GM12891 (cell line): ENCODE measurements at regions not wholly inside any gene's neighbourhood (a gene's known extent, or its start where the extent isn't known, plus 50 kb on each side); places are given as distances from the start of the nearest gene placed in this dataset.

ENCODE experiments used
- DNase-seq: peaks from one replicate; pipeline ENCODE4 v3.0.0; 2011; ENCODE audit warnings: low spot score; ENCODE audit not compliant: insufficient read length
- FAIRE-seq: peaks from 2 replicates; lab custom pipeline; 2011; peaks lifted over from hg19 to GRCh38; lab: Jason Lieb, UNC
- PAX5 ChIP-seq: IDR thresholded peaks from 2 replicates; pipeline ENCODE4 v1.6.1; 2011; ENCODE audit warnings: low read length, moderate library complexity, mild to moderate bottlenecking; ENCODE audit not compliant: insufficient read depth, severe bottlenecking
- POLR2A ChIP-seq: IDR thresholded peaks from 2 replicates; pipeline ENCODE4 v1.6.1; 2011; ENCODE audit warnings: low read depth, low read length, control low read depth
- POLR2AphosphoS5 ChIP-seq: IDR thresholded peaks from 2 replicates; pipeline ENCODE4 v1.6.1; 2011; ENCODE audit warnings: low read depth, low read length, control low read depth
- POU2F2 ChIP-seq: IDR thresholded peaks from 2 replicates; pipeline ENCODE4 v1.6.1; 2011; ENCODE audit warnings: low read depth, mild to moderate bottlenecking, control low read depth, low read length, moderate library complexity
- SPI1 ChIP-seq: IDR thresholded peaks from 2 replicates; pipeline ENCODE4 v1.6.1; 2011; ENCODE audit warnings: low read depth, low read length, control low read depth
- TAF1 ChIP-seq: IDR thresholded peaks from 2 replicates; pipeline ENCODE4 v1.6.1; 2011; ENCODE audit warnings: low read depth, low read length, control low read depth

DNA sequence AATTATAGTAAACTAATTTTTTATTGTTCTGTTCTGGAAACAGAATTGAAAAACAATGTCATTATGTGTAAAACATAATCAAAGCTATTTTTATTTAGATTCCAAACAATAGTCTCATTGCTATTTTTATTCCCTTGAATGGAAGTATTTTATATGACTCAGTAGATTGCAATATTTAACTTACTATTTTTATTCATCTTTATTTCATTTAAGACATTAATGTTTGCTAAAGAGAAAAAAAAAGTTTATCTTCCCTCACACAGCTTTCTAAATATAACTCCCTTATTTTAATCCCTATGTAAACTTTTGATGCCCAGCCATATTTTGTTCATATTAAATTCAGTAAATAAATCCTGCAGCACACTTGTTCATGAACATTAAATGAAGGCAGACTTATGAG, 622.4 kb downstream of the SLC6A15 start:
- DNase-seq: no peak
- no peak for FAIRE-seq

DNA sequence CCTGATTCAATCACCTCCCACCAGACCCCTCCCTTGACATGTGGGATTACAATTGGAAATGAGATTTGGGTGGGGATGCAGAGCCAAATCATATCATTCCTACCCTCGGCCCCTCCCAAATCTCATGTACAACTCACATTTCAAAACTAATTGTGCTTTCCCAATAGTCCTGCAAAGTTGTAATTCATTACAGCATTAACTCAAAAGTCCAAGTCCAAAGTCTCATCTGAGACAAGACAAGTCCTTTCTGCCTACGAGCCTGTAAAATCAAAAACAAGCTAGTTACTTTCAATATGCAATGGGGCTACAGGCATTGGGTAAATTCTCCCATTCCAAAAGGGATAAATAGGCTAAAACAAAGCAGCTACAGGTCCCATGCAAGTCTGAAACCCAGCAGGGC, 634.6 kb downstream of the SLC6A15 start:
- DNase-seq: no peak
- FAIRE-seq: no peak
- TF ChIP-seq TAF1 (no peak), POLR2A (no peak), POU2F2 (no peak), SPI1 (no peak), POLR2AphosphoS5 (no peak), PAX5 (no peak)

More for the DNA sequence above, 622.4 kb downstream of the SLC6A15 start:
- no peak for TF ChIP-seq SPI1
- no peak for TF ChIP-seq PAX5
- TF ChIP-seq POLR2AphosphoS5: no peak
- TF ChIP-seq POLR2A: no peak
- TF ChIP-seq TAF1: no peak
- TF ChIP-seq POU2F2: no peak

DNA sequence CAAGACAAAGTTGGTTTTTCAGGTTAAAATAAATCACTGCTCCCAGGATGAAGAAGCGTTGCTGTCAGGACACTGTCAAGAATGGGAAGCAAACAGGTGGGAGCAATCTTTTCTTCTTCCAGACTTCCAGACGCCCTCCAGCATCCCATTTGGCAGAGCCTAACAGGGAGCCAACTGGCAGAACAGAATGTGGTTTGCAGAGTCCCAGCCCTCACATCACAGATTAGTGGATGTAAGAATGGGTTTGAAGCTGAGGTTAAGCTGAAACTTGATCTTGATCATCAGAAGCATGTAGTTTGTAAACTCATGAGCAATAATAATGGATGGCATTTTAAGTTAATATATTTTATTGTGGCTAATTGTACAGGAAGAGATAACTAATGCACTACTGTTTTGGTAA, 636.4 kb downstream of the SLC6A15 start:
- no peak for TF ChIP-seq POLR2A
- TF ChIP-seq POU2F2: no peak
- no peak for TF ChIP-seq POLR2AphosphoS5
- no peak for TF ChIP-seq SPI1
- TF ChIP-seq TAF1: no peak
- TF ChIP-seq PAX5: no peak
- FAIRE-seq: no peak
- DNase-seq: no peak

DNA sequence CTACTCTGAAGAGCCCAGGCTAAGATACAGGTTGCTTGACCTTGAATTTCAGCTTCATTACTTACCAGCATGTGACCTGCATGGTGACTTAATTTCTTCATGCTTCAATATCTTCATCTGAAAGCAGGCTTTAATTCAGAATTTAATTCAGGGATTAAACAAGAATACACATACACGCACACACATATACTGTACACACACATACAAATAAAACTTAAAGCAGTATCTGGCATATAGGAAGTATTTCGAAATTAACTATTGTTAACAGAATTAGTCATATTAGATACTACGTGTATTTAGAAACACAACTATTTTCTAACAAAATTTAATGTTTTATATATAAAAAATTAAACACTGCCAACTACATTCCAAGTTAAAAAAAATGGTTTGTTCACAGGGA, 640.3 kb downstream of the SLC6A15 start:
- FAIRE-seq (no peak), DNase-seq (no peak)
- TF ChIP-seq POU2F2: no peak
- no peak for TF ChIP-seq POLR2A
- no peak for TF ChIP-seq PAX5
- TF ChIP-seq SPI1: no peak
- TF ChIP-seq TAF1: no peak
- no peak for TF ChIP-seq POLR2AphosphoS5

DNA sequence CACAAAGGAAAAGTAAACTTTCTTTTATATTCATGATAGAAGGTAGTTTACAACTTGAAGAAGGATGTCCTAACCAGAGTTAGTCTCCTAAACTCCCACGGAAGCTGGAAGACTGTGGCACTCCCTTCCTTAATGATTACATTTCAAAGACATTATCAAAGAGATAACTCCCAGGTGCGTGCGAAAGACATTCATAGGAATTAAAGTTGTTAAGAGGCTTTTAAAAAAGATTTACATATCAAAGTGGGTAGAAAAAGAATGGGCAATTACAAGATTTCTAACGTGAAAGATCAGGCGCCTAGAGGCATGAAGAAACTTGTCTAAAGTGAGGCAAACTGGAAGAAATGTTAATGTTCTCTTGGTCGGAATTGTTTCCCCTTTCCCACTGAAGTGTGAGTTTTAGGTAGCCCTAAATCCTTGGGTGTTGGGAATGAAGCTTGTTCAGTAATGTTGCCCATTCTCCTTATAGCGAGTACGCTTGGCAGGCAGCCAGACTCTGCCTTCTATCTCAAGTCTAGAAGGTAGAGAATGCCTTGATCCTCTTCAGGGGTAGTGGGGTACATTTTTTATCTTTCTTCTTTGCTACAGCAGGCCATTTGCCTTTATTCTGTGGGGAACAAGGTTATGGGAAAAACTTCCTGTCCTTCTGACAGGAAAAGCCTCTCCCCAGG, 642.0 kb downstream of the SLC6A15 start:
- FAIRE-seq (no peak), DNase-seq (no peak)
- no peak for TF ChIP-seq SPI1
- TF ChIP-seq POLR2AphosphoS5: no peak
- TF ChIP-seq POLR2A: no peak
- no peak for TF ChIP-seq POU2F2
- no peak for TF ChIP-seq TAF1
- no peak for TF ChIP-seq PAX5

DNA sequence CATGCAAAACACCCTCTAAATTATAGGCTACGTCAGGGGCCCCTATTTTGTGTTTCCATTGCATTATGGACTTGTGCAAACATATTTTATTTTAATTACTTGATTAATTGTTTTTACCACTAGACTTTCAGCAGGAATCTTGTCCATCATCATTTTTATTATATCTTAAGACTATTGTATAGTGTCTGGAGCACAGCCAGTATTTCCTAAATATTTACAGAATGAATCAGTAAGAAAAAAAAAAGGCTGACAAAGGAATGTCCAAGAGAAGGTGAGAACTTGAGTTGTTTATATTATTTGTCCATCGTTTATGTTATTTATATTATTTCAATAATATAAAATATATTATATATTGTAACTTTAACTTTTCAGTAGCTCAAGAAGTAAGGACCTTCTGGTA, 664.7 kb downstream of the SLC6A15 start:
- FAIRE-seq (no peak), DNase-seq (no peak)
- TF ChIP-seq POLR2AphosphoS5 (no peak), POU2F2 (no peak), POLR2A (no peak), SPI1 (no peak), TAF1 (no peak), PAX5 (no peak)

DNA sequence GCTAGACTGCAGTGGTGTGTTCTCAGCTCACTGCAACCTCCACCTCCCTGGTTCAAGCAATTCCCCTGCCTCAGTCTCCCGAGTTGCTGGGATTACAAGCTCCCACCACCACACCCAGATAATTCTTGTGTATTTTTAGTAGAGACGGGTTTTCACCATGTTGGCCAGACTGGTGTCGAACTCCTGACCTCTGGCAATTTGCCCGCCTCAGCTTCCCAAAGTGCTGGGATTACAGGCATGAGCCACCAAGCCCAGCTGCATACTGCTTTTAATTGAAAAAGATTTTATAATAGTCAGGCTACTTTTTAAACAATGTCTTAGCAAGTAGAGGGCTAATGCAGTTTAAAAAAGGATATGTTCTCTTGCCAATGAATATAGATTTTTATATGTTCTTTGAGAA, 668.9 kb downstream of the SLC6A15 start:
- TF ChIP-seq SPI1 (no peak), POLR2AphosphoS5 (no peak), POLR2A (no peak), PAX5 (no peak), TAF1 (no peak), POU2F2 (no peak)
- no peak for FAIRE-seq

DNA sequence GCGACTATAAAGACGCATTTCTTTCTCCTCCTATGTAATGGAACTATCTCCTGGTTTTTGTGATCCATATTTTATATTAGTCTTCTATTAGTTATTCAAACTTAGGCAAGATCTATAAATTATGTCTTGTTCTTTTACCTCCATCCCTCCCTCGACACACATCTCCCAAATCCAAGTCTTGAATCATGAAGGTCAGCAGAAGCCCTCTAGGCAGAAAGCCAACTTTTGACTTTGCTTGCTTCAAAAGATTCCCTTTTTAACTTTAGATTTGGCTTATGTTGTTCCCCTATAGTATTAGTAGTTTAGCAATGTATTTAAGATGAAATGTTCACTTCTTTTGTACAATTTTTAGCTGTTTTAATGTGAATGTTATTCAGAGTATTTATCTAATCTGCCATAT, 689.8 kb downstream of the SLC6A15 start:
- TF ChIP-seq POLR2A (no peak), TAF1 (no peak), POU2F2 (no peak), PAX5 (no peak), SPI1 (no peak), POLR2AphosphoS5 (no peak)
- DNase-seq: no peak
- FAIRE-seq: no peak

More for the DNA sequence above, 668.9 kb downstream of the SLC6A15 start:
- DNase-seq: no peak

DNA sequence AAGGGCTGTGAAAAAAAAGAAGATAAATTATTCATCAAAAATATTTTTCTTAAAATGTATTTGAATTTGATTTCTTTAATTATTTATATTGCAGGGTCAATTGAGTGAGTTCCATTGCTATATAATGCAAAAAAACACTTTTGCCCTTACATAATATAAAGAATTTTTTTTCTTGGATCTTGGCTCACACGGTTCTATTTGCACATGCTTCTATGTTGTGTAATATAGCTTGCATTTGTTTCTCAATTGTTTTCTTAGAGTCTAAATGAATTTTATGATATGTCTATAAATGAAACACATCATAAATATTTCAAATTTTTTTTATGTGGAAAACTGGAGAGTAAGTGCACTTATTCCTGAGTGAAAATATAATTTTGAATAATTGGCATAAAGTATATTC, 694.2 kb downstream of the SLC6A15 start:
- DNase-seq (no peak), FAIRE-seq (no peak)
- no peak for TF ChIP-seq POLR2A
- no peak for TF ChIP-seq POLR2AphosphoS5
- no peak for TF ChIP-seq POU2F2
- TF ChIP-seq TAF1: no peak
- no peak for TF ChIP-seq SPI1
- TF ChIP-seq PAX5: no peak

DNA sequence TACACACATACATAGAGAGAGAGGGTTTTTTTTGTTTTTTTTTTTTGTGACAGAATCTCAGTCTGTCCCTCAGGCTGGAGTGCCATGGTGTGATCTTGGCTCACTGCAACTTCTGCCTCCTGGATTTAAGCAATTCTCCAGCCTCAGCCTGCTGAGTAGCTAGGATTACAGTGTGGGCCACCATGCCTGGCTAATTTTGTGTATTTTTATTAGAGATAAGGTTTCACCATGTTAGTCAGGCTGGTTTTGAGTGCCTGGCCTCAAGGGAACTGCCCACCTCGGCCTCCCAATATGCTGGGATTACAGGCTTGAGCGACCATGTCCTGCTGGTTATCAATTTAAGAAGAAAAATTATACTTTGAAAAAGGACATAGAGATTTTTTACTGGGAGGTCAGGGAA, 710.6 kb downstream of the SLC6A15 start:
- FAIRE-seq (no peak), DNase-seq (no peak)
- TF ChIP-seq POU2F2: no peak
- TF ChIP-seq POLR2AphosphoS5: no peak
- TF ChIP-seq PAX5: no peak
- TF ChIP-seq SPI1: no peak
- no peak for TF ChIP-seq POLR2A
- no peak for TF ChIP-seq TAF1
